Fibroblast of skin of left quadriceps (primary cell): ENCODE measurements at regions not wholly inside any gene's neighbourhood (a gene's known extent, or its start where the extent isn't known, plus 50 kb on each side); places are given as distances from the start of the nearest gene placed in this dataset.
"Not testable (repeated sequence)": the region's sequence is repeated elsewhere in the genome, so short reads cannot be mapped to it uniquely, and the experiment has no call there.

Source experiments
- DNase-seq, 2 experiments: peaks; one replicate each; pipeline ENCODE4 v3.0.0-alpha.2; 2013; ENCODE audit warnings: low read depth in 2 of 2

DNA sequence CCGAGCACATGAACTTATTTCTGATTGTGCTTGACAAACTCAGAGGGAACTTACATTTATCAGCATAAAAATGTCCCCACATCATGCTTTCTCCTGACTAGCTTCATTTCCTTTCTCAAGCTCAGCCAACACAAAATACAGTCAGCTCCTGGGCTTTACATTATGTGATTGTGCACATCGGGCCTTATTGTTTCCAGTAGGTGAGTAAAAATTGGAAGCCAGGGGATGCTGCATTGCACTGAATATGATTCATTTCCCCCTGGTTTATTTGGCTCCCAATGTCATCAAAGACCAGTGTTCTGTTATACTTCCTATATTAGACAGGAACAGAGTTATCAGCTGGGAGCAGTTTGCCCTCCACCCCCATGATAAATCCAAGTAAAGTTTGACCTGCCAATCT is 521.8 kb downstream of the RMST start:
- no peak for DNase-seq

DNA sequence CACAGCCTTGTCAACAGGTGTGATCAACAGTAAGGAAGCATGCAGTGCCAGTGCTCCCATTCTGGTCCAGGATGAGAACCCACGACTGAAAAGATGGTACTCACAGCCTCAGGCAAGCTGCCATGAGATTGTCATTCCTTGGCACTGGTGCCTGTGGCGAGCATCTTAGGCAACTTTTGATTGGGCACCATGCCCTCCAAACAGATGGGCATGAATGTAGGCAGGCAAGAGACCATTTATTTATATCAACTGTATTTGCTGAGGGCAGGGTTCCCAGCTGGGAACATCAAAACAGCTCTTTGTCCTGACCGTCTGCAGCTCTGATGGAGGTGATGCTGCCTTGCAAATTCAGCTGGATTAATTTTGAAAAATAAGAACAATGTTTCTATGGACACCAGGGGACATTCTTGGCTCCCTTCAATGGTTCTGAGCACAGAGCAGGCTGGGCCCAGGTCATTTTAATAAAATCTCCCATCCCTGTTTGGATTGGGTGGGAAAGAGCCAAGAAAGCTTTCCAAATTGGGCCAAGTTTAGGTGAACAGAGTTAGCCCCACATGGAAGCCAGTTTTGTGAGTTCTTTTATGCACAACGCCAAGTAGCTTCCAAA is 522.5 kb downstream of the RMST start:
- DNase-seq, result no peak

DNA sequence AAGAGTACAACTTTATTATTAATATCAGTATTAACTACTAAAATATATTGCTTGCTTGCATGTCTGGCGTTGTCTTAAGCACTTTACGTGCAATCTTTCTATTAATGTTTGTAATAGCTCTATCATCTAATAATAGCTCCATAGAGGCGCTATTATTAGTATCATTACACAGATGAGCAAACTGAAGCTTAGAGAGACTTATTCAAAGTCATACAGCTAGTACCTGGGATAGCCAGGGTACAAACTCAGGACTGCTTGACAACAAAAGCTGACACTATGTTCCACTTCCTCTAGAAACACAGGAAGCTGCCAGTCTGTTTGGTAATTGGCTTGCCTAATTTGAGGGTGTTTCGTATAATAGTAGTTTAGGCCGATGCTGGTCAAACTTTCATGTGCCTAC is 523.2 kb downstream of the RMST start:
- DNase-seq, result no peak

DNA sequence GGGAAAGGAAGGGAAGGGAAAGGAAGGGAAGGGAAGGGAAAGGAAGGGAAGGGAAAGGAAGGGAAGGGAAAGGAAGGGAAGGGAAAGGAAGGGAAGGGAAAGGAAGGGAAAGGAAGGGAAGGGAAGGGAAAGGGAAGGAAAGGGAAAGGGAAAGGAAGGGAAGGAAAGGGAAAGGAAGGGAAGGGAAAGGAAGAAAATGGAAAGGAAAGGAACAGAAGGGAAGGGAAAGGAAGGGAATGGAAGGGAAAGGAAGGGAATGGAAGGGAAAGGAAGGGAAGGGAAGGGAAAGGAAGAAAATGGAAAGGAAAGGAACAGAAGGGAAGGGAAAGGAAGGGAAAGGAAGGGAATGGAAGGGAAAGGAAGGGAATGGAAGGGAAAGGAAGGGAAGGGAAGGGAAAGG is 526.0 kb downstream of the RMST start:
- not testable (repeated sequence) for DNase-seq

DNA sequence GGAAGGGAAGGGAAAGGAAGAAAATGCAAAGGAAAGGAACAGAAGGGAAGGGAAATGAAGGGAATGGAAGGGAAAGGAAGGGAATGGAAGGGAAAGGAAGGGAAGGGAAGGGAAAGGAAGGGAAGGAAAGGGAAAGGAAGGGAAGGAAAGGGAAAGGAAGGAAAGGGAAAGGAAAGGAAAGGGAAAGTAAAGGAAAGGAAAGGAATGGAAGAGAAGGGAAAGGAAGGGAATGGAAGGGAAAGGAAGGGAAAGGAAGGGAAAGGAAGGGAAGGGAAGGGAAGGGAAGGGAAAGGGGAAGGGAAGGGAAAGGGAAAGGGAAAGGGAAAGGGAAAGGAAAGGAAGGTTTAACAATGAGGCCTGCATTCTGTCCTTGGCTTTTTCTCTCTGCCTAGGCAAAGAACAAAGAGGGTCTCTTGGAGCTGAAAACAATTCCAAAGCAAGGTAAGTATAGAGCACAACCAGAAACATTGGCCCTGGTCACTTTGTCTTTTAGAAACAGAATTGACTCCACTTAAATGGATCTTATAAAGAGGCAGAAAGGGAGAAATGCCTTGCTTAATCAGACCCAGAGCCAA is 525.9 kb upstream of the TMPO start:
- no peak for DNase-seq

DNA sequence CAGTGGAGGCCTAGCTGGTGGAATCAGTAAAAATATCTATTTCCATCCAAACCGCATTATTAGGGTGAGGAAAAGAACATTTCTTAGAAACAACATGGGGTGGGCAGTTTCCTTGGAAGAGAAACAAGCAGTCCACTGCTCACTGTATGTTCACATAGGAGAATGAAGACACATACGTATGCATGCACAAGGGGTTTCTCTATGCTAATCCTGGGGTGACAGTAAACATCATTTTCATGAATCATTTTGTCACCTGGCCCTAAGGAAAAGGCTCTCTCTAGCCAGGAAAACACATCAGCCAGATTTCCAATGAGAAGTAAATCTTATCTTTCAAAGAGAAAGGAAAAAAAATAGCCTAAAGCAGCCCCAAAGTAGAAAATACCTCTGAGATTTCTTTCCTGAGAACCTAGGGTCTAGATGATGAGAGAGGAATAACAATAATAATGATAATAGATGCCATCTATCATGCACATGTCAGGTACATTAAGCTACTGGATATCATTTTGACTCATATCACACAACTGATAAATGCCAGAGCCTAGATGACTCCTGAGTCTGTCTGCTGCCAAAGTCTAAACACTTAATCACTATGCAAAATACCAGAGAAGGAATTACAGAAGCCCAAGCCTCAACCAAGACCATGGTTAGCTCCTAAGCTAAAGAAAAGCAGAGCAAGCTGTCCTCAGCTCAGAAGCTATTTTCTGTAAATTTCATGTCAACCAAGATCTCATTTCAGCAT is 520.5 kb upstream of the TMPO start:
- DNase-seq, result no peak

DNA sequence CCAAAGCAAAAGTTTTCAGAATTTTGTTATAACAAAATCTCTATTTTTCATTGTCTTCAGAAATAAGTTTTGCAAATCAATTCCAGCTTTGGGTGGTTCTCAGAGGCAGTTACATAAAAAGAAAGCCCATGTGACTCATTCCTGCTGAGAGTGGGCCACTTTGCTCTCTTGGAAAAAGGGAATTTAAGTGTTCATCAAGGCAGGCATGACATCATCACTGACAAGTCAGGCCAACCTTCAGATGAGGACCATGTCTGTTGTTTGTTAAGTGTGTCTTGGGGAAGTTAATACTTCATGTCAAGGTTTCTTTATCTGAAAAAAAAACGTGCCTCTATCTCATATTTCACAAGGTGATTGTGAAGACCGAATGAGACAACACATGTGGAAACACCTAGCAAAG is 519.8 kb upstream of the TMPO start:
- DNase-seq, result no peak

DNA sequence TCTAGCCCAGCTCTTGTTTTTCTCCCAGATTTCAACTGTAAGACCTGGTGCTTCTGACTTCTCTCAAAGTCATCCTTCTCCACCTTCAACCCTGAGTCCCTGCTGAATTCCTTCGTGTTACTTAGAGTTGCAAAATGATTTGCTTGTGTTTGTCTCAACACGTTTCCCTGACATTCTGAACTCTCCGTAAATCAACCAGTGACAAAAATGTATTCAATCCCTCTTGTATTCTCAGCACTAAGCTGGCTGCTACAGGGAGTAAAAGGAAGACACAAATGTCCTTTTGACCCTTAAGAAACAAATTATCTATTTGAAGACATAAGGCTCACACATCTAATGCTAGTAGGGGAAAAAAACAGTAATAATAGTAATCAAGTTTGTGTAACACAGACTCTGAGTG is 514.0 kb upstream of the TMPO start:
- no peak for DNase-seq

DNA sequence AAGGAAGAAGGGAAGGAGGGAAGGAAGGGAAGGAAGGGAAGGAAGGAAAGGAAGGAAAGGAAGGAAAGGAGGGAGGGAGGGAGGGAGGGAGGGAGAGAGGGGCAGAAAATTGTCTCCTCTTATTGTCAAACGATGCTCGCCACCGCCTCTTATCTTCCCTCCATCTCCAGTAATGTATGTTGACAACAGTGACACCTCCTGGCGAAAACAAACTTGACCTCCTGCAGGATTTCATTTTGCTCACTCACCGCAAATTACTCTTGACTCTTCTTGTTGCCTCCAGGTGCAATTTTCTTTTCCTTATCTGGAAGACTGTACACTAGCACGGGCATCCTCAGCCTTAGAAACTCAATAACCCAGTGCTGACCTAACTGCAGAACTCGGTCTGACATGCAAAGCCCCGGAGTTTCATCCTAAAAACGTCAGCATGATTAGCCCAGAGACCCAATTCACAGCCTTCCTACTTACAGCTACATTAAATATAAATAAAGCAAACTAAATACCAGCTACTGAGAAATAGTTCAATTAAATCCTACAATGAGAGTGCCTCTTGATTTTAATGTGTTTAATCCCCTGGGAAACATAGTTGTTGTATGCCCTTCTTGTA is 512.4 kb upstream of the TMPO start:
- peak; percentile 2 to 6 for DNase-seq

DNA sequence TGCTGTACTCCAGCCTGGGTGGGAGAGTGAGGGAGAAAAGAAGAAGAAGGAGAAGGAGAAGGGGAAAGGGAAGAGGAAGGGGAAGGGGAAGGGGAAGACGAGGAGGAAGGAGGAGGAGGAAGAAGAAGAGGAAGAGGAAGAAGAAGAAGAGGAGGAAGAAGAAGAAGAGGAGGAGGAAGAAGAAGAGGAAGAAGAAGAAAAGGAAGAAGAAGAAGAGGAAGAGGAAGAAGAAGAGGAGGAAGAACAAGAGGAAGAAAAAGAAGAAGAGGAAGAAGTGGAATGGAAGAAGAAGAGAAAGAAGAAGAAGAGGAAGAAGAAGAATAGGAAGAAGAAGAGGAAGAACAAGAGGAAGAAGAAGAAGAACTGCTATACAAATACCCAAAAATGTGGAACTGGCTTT is 507.4 kb upstream of the TMPO start:
- DNase-seq, result no peak

DNA sequence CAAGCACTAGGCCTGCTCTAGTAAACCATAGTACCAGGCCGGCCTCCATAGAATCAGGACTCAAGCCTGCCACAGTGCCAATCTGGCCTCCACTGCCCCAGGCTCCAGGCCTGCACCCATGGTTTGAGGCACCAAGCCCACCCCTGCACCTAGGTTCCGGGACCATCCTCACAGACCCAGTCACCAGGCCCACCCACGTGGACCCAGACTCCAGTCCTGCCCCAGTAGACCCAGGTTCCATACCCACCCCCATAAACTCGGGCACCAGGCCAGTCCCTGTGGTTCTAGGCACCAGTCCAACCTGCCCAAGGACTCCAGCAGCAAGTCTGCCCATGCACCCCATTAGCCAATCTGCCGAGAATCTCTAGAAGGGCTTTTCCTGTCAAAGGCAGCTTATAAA is 501.8 kb upstream of the TMPO start:
- DNase-seq, result no peak

DNA sequence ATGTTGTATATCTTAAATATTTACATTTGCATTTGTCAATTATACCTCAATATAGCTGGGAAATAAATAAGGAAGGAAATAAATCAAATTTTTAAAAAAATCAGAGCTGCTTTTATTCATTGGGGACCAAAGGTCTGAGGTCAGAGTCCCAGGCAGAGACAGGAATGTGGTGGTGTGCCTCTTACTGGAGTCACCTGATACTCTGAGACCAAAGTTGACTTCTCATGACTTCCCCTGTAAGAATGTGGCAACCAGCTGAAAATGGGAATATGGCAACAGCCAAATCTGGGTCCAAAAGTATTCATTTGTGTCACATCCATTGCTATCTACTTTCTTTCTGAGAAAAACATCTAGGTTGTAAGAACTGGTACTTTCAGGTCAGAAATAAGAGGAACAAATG is 496.6 kb upstream of the TMPO start:
- DNase-seq, result no peak

DNA sequence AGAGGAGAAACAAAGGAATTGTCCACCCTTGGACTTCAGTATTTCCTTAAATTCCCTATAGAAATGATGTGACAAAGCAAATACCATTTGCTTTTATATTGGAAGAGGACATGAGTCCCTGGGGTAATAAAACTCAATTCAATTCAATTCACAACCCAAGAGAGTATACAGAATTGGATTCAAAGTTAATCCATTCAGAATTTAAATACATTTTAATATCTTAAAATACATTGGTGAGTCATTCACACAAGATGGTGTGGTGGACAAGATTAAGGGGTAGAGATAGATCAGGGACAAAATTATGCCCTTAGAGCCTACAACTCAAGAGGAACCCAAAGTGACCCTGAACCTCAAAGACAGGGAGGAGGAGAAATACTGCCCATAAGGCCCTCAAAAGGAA is 495.0 kb upstream of the TMPO start:
- no peak for DNase-seq

DNA sequence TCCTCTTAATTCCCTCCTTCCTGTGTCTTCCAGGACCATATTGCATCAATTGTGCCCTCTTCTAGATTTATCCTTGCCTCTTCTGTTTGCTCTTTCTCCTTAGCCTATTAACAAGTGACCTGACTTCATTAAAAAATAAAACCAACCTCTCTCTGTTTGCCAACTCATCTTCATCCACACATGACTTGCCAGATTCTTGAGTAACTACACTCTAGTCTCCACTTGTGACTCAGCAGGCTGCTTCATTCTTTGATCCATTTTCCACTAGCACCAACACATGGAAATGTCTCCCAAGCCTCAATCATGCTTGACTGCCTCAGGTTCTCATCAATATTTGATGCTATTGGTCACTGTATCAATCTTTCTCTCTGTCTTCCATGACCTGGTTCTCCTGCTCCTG is 492.4 kb upstream of the TMPO start:
- no peak for DNase-seq

DNA sequence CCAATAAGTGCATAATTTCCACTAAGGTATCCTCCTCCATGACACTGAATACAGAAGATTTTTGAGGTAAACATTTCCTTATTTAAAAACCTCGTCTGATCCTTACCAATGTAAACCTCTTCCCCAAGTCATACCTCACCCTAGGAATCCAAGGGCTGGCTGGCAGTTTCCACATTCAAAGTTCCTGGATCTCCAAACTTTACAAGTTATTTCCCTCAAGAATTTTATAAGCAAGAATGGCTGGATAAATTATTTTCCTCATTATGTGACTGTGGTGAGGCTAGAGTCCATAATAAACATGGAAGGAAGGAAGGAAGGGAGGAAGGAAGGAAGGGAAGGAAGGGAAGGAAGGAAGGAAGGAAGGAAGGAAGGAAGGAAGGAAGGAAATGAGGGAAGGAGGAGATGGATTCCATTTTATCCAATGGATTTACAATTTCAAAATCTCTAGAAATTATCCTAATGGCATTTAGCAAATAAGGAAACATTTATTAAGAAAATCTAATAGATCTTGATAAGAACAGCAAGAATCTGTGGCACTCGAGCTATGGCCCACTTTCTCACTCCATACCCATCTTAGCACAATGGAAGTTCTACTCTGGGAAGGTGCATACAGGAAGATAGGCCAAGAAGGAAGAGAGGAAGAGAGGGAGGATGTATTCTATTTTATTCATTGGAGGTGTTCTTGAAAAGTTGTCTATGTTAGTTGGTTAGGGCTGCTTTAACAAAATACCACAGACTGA is 477.8 kb upstream of the TMPO start:
- no peak for DNase-seq

DNA sequence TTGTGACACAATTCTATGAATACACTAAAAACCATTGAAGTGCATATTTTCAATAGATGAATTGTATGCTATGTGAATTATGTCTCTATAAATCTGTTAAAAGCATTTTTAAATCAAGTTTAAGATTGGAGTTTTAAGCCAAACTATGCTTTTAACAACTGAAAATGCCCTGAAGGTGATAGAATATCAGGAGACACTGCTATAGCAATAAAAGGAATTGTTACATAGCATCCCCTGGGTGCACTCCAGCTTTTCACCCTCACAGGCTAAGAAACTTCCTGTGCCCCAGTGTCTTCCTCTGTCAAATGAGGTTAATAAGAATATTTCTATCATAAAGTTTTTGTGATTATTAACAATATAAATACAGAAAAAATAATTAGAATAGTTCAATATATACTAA is 472.7 kb upstream of the TMPO start:
- no peak for DNase-seq

DNA sequence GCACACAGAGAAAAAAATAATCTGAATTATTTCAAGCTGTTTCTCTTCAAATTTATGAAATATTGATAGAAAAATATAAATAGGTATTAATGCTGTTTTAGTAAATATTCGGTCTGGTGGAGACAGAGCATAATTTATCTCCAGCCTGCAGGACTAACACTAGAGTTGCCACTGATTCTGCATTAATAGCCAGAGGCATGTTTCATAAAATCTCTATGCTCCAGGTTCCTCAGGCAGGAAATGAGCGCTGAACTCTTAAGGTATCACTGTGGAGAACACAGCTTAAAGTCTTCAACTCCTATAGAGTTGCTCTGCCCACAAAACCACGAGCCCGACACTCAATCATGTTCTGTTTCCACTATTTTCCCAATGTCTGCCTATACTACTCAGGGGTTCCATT is 470.0 kb upstream of the TMPO start:
- DNase-seq, result no peak

DNA sequence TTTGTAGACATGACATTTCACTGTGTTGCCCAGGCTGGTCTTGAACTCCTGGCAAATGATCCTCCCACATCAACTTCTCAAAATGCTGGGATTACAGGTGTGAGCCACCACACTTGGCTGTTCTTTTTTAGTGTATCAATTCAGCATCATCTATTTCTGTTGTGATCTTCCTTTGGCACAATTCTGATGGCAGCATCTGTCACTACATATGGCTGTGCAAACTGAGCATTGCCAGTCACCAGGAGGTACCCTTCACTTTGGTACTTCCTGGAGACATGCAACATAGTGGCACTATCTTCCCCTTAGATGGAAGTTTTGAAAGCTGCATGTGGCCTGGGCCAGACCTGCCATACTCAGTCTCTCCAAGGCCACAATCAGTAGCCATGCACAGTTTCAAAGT is 467.1 kb upstream of the TMPO start:
- no peak for DNase-seq

DNA sequence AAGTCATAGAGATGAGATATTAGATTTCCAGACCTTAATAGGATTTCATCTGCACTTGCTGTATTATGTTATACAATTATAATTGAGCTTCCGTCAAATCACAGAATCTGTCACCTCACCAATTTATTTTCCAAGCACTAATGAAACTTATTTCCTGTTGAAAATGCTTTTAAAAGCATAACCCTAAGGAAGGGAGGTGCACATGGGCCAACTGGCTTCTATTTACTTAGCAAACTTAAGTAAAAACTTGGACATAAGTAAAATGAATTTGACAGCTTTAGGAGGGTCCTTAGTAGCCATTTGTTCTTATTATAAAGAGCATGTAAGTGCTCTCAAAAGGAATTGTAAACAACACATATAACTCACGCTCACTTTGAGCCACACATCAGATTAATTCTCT is 462.2 kb upstream of the TMPO start:
- DNase-seq, result no peak

DNA sequence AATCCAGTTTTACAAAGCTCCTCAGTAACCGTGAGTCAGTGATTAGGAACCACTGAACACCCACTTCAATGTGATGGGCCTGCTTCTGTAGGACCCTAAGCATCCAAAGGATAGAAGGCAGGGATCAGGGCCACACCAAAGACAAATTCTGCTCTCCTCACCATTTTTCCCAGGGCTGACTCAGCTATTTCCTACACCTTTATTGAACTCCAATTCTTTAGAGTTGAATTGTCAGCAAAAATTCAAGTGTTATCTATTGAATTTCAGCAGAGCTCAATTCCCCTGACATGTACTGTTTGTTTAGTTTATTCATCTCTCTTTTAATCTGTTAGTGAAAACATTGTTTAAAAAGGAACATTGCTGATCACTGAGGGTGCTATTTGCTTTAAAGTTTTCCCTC is 457.7 kb upstream of the TMPO start:
- no peak for DNase-seq

DNA sequence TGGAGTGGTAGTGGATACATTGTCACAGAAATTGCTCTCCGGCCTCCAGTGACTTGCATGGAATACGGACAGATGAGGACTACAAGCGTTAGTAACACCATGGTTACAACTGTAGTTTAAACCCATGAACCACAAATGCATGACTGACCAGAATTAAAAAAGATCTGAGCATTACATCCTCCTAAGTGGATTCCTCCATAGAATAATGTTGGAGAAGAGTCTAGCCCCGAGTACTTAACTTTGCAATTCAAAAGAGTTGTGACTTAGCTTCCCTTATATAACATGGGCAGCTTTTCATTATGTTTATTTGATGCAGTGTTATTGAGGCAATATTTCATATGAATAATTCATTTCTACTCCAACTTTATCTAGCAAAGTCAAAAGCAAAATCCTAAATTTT is 457.2 kb upstream of the TMPO start:
- DNase-seq, result no peak

DNA sequence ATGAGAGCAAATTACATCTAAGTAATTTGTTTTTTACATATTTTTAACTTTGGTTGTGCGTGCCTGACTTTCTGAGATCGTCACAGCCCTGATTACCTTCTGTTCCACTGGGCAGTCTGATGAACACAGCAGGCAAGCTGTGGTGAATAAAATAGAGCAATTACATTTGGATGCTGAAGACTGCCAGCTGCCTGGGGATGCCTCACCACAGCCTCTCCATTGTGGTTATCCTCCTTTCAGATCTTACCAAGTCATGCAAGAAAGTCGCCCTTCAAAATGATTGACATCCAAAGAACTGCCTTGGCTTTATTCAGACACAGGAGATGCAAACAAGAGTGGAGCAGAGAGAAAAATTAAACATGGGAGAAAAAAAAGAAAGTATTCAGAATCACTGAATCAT is 456.6 kb upstream of the TMPO start:
- DNase-seq, result no peak
